GM20000 (cell line): ENCODE measurements at regions not wholly inside any gene's neighbourhood (a gene's known extent, or its start where the extent isn't known, plus 50 kb on each side); places are given as distances from the start of the nearest gene placed in this dataset.

Source experiments
- DNase-seq: peaks from one replicate; pipeline ENCODE4 v3.0.0; 2012; ENCODE audit warnings: low spot score
- TF ChIP-seq, protein P1 (sequence below): IDR thresholded peaks from 2 replicates; pipeline ENCODE4 v1.5.1; 2012; ENCODE audit warnings: mild to moderate bottlenecking, control low read depth; ENCODE audit errors: extremely low read depth, missing control alignments

DNA sequence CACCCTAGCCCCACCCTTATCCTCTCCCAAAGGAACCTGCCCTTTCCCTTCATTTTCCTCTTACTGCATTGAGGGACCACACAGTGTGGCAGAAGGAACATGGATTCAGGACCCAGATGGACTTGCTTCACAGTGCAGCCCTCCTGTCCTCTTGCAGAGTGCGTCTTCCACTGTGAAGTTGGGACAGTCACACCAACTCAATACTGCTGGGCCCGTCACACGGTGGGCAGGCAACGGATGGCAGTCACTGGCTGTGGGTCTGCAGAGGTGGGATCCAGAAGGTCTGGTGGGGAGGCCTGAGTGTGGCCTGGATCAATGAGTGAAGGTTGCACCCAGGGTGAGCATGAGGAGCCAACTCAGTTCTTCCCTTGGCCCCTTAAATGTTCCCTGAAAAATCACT lies 129.9 kb upstream of the B3GAT1 start:
- no peak for DNase-seq
- TF ChIP-seq, protein P1, sequence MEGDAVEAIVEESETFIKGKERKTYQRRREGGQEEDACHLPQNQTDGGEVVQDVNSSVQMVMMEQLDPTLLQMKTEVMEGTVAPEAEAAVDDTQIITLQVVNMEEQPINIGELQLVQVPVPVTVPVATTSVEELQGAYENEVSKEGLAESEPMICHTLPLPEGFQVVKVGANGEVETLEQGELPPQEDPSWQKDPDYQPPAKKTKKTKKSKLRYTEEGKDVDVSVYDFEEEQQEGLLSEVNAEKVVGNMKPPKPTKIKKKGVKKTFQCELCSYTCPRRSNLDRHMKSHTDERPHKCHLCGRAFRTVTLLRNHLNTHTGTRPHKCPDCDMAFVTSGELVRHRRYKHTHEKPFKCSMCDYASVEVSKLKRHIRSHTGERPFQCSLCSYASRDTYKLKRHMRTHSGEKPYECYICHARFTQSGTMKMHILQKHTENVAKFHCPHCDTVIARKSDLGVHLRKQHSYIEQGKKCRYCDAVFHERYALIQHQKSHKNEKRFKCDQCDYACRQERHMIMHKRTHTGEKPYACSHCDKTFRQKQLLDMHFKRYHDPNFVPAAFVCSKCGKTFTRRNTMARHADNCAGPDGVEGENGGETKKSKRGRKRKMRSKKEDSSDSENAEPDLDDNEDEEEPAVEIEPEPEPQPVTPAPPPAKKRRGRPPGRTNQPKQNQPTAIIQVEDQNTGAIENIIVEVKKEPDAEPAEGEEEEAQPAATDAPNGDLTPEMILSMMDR, result no peak

DNA sequence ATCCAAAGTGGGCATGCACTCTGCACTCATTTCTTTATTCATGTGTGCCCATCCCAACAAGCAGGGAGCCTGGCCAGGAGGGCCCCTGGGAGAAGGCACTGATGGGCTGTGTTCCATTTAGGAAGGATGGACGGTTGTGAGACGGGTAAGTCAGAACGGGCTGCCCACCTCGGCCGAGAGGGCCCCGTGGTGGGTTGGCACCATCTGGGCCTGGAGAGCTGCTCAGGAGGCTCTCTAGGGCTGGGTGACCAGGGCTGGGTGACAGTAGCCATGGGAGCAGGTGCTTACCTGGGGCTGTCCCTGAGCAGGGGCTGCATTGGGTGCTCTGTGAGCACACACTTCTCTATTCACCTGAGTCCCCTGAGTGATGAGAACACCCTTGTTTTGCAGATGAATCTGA lies 129.3 kb upstream of the B3GAT1 start:
- no peak for DNase-seq
- TF ChIP-seq, protein P1, result no peak

GRCh38 chr11:134539285-134539684 lies 127.2 kb upstream of the B3GAT1 start:
- TF ChIP-seq, protein P1, result no peak
- DNase-seq, result no peak

DNA sequence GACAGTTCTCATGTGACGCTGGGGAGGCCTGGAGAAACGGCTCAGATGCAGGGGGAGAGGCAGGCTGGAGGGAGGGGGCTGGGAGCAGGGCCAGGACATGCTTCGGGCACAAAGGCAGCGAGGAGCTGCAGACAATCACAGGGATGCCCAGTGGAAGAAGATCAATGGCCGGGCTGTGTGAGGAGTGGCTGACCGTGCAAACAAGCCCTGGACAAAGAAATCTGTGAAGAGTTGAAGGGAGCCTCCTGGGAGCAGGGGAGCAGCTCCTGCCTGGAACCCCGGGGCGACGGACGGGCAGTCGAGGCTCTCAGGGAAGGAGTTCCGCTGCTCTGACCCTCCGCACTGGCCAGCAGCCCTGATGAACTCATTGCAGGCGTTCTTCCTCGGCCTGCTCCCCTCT lies 126.7 kb upstream of the B3GAT1 start:
- TF ChIP-seq, protein P1, result no peak
- DNase-seq, result no peak

GRCh38 chr11:134537941-134538340 lies 125.9 kb upstream of the B3GAT1 start:
- no peak for DNase-seq
- TF ChIP-seq, protein P1, result no peak

GRCh38 chr11:134537296-134537695 lies 125.3 kb upstream of the B3GAT1 start:
- TF ChIP-seq, protein P1, result no peak
- DNase-seq, result no peak

GRCh38 chr11:134536677-134537076 lies 124.6 kb upstream of the B3GAT1 start:
- DNase-seq, result no peak
- TF ChIP-seq, protein P1, result no peak
